ENCODE measurements at regions not wholly inside any gene's neighbourhood (a gene's known extent, or its start where the extent isn't known, plus 50 kb on each side); places are given as distances from the start of the nearest gene placed in this dataset.

GRCh38 chr13:107231944-107232343 lies 664.0 kb upstream of the ARGLU1 start:
- TF ChIP-seq CTCF (conservative IDR thresholded peaks at IDR 0.05) (no peak), ZFX (IDR thresholded peaks at IDR 0.05) (no peak)

Data from C4-2B (cell line).